DMS114 treated with DMSO at 0.1 percent for 48 hours (cell line): ENCODE measurements at regions not wholly inside any gene's neighbourhood (a gene's known extent, or its start where the extent isn't known, plus 50 kb on each side); places are given as distances from the start of the nearest gene placed in this dataset.

ENCODE experiments used
- DNase-seq: peaks from one replicate; lab custom pipeline; 2025; ENCODE audit not compliant: unreplicated experiment; lab: John Stamatoyannopoulos, UW

- DNase-seq, result no peak
Measured at GRCh38 chr12:33323823-33324222, 115.8 kb downstream of the SYT10 start.

GRCh38 chr12:33322519-33322918 is 117.1 kb downstream of the SYT10 start:
- no peak for DNase-seq

- no peak for DNase-seq
Measured at GRCh38 chr12:33317746-33318145, 121.9 kb downstream of the SYT10 start.

GRCh38 chr12:33314223-33314622 is 125.4 kb downstream of the SYT10 start:
- DNase-seq, result no peak

- DNase-seq, result no peak
Measured at GRCh38 chr12:33313476-33313875, 126.1 kb downstream of the SYT10 start.

GRCh38 chr12:33310471-33310870 is 129.1 kb downstream of the SYT10 start:
- no peak for DNase-seq

- DNase-seq, result no peak
Measured at GRCh38 chr12:33304176-33304575, 135.4 kb downstream of the SYT10 start.

- no peak for DNase-seq
Measured at GRCh38 chr12:33296529-33296928, 143.1 kb downstream of the SYT10 start.

GRCh38 chr12:33290703-33291102 is 148.9 kb downstream of the SYT10 start:
- DNase-seq, result no peak

GRCh38 chr12:33283054-33283453 is 156.6 kb downstream of the SYT10 start:
- DNase-seq, result no peak

GRCh38 chr12:33277376-33277775 is 162.2 kb downstream of the SYT10 start:
- no peak for DNase-seq

GRCh38 chr12:33267641-33268040 is 172.0 kb downstream of the SYT10 start:
- no peak for DNase-seq

GRCh38 chr12:33265900-33266299 is 173.7 kb downstream of the SYT10 start:
- no peak for DNase-seq

GRCh38 chr12:33265033-33265731 is 174.4 kb downstream of the SYT10 start:
- DNase-seq, result no peak

- no peak for DNase-seq
Measured at GRCh38 chr12:33253178-33253577, 186.4 kb downstream of the SYT10 start.

GRCh38 chr12:33251548-33251947 is 188.1 kb downstream of the SYT10 start:
- no peak for DNase-seq

GRCh38 chr12:33248364-33248763 is 191.3 kb downstream of the SYT10 start:
- DNase-seq, result no peak

GRCh38 chr12:33247625-33248024 is 192.0 kb downstream of the SYT10 start:
- no peak for DNase-seq

- no peak for DNase-seq
Measured at GRCh38 chr12:33245434-33245833, 194.2 kb downstream of the SYT10 start.

GRCh38 chr12:33226671-33227070 is 212.9 kb downstream of the SYT10 start:
- DNase-seq, result no peak

- DNase-seq, result no peak
Measured at GRCh38 chr12:33223956-33224355, 215.7 kb downstream of the SYT10 start.

GRCh38 chr12:33222357-33222756 is 217.3 kb downstream of the SYT10 start:
- DNase-seq, result no peak

- DNase-seq, result no peak
Measured at GRCh38 chr12:33205981-33206380, 233.6 kb downstream of the SYT10 start.
